ENCODE measurements at regions not wholly inside any gene's neighbourhood (a gene's known extent, or its start where the extent isn't known, plus 50 kb on each side); places are given as distances from the start of the nearest gene placed in this dataset.
A peak's percentile ranks its signal among the peaks of the same experiment; 100 is the strongest.

GRCh38 chr1:220943319-220943996 is 64.2 kb downstream of the HLX start (continued):
- TF ChIP-seq IRF3 (IDR thresholded peaks at IDR 0.05): no peak
- TF ChIP-seq BCL11A (IDR thresholded peaks at IDR 0.05; ENCODE audit: low read depth, low read length): no peak
- TF ChIP-seq STAT1 (conservative IDR thresholded peaks at IDR 0.05): no peak

GRCh38 chr1:220950576-220950975 is 71.3 kb downstream of the HLX start:
- no peak overlapping the region for H3K4me3 ChIP-seq
- no peaks in the 10 kb centered on the region for H4K20me1 ChIP-seq (ENCODE audit: control insufficient read depth, insufficient read depth)
- H3K36me3 ChIP-seq (ENCODE audit: control insufficient read depth in 2 of 2, insufficient read depth in 2 of 2, low read length in 1 of 2): no peaks in the 10 kb centered on the region
- no peak overlapping the region for H3K4me2 ChIP-seq (ENCODE audit: control insufficient read depth, insufficient read depth)
- DNase-seq (ENCODE audit: low read depth, low spot score): no peak
- ChIA-PET CTCF (no interaction called here), POLR2A (no interaction called here), SMC1A (ENCODE audit: uncharacterized antibody, unreplicated experiment) (no interaction called here), RAD21 (ENCODE audit: unreplicated experiment) (no interaction called here)
- H3K79me2 ChIP-seq (ENCODE audit: control insufficient read depth, insufficient read depth, low read length): no peaks in the 10 kb centered on the region
- no peaks in the 10 kb centered on the region for H3K27me3 ChIP-seq (replicated peaks in 1 of 2; ENCODE audit: control insufficient read depth in 2 of 2, insufficient read depth in 2 of 2, low read length in 1 of 2)
- no peak for FAIRE-seq
- no peaks in the 10 kb centered on the region for H3K9me3 ChIP-seq (replicated peaks; ENCODE audit: control insufficient read depth, insufficient read depth, low read length)
- in situ Hi-C loops (cut with MboI): no loop called here
- H2AFZ ChIP-seq (ENCODE audit: control insufficient read depth, low read depth, low read length): no peak overlapping the region
- H3K4me1 ChIP-seq (ENCODE audit: control insufficient read depth, insufficient read depth, low read length): no peaks in the 10 kb centered on the region
- TF ChIP-seq CBX5 (IDR thresholded peaks at IDR 0.05; ENCODE audit: low read depth) (peak; percentile 64; the same call in 1 of the 2 replicates), IRF3 (IDR thresholded peaks at IDR 0.05) (no peak)
- no peak overlapping the region for H3K27ac ChIP-seq (ENCODE audit: control insufficient read depth, insufficient read depth)
- ATAC-seq: no peak
- BruUV-seq (replicated peaks): no TSS peak
- no peak overlapping the region for H3K9ac ChIP-seq (ENCODE audit: control insufficient read depth, insufficient read depth, low read length)
- intact Hi-C loops (cut with micrococcal nuclease; ENCODE audit: unreplicated experiment): no loop called here
